Ovary (tissue), 7 donors: ENCODE measurements at regions not wholly inside any gene's neighbourhood (a gene's known extent, or its start where the extent isn't known, plus 50 kb on each side); places are given as distances from the start of the nearest gene placed in this dataset.

Source experiments
- DNase-seq, 5 donors: peaks; one replicate each; pipeline ENCODE4 v3.0.0-alpha.2; 2019 to 2020
- H3K27ac ChIP-seq, 2 donors: fragments of 200-600 bp; one replicate each; pipeline versions ENCODE4 v1.5.1 to v1.8.0; 2019 to 2022
- H3K27me3 ChIP-seq: fragments of 200-600 bp; one replicate; pipeline ENCODE4 v1.8.0; 2022
- H3K36me3 ChIP-seq: fragments of 200-600 bp; sonication (generic); one replicate; pipeline ENCODE4 v1.5.1; 2019
- H3K4me1 ChIP-seq: one replicate; pipeline ENCODE4 v1.8.1; 2013; ENCODE audit warnings: mild to moderate bottlenecking, moderate library complexity; ENCODE audit not compliant: insufficient read depth
- H3K4me3 ChIP-seq: fragments of 200-600 bp; sonication (generic); one replicate; pipeline ENCODE4 v1.5.1; 2017
- H3K9me3 ChIP-seq, 2 donors: fragments of 200-600 bp in 1 of 2; sonication (generic) in 1 of 2; one replicate each; pipeline versions ENCODE4 v1.5.1 to v1.8.1; 2013 to 2019; ENCODE audit warnings: mild to moderate bottlenecking in 1 of 2, moderate library complexity in 1 of 2
- CTCF ChIP-seq, 3 donors: fragments of 450-650 bp in 2 of 3; fragments of 200-600 bp in 1 of 3; IDR thresholded peaks; one replicate each; pipeline versions ENCODE4 v1.5.1 to v1.8.0; 2016 to 2022; ENCODE audit warnings: antibody characterized with exemption in 3 of 3, mild to moderate bottlenecking in 1 of 3
- EP300 ChIP-seq: sonication (generic); formaldehyde crosslinking; IDR thresholded peaks from one replicate; pipeline ENCODE4 v1.6.1; 2017; ENCODE audit warnings: antibody characterized with exemption
- POLR2A ChIP-seq: fragments of 450-650 bp; IDR thresholded peaks from one replicate; pipeline ENCODE4 v1.6.1; 2017; ENCODE audit warnings: antibody characterized with exemption, mild to moderate bottlenecking, moderate library complexity
- WGBS, 3 donors: extraction: QIAGEN DNeasy Blood & Tissue Kit in 1 of 3; methylation state at CpG; one replicate each; pipeline versions ENCODE4 v1.1.5 to v1.1.7; 2013 to 2017; 5-methylcytosine and 5-hydroxymethylcytosine counted together
- intact Hi-C, 4 donors: fragments of 100-400 bp; cut with DNase I; formaldehyde crosslinking; loops; one replicate each; pipeline versions ENCODE4 v1.11.0 to v1.15.1; 2022 to 2023
- donor health status: DM: no; HTN: no; CAD: no; lungs with moderate emphysema.
- donor health status: DM: no; HTN: no; CAD: no.
- donor health status: Bipolar disorder and iron deficiency.
- donor health status: DM: no; HTN: no; CAD: no.
- donor health status: DM: yes; HTN: yes; CAD: no.

DNA sequence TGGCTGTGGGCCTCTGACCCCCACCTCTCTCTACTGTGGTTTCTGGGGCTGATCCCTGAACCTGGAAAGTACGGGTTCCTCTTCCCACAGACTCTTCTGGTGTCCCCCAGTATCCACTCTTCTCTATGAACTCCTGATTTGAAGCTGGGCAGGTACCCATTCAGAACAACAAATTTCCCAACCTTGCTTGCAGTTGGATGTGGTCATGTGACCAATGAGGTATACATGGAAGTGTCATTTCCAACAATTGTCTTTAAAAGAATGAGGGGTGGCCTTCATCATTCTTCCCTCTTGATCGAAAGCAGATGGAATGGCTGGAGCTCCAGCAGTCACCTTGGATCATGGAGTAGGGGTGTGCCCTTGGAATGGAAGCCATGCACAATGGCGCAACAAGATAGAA lies 128.0 kb upstream of the MLN start:
- no peak for DNase-seq
- peaks cover 2% of the 10 kb centered on the region for H3K4me1 ChIP-seq
- intact Hi-C loops: no loop called here
- H3K27ac ChIP-seq: no peak overlapping the region
- no peak overlapping the region for H3K4me3 ChIP-seq
- H3K27me3 ChIP-seq: no peaks in the 10 kb centered on the region
- 93 to 95% (median 94%) methylated on average over 3 of the region's 3 CpGs for WGBS, 3 donors
- no peaks in the 10 kb centered on the region for H3K9me3 ChIP-seq
- no peaks in the 10 kb centered on the region for H3K36me3 ChIP-seq
- TF ChIP-seq POLR2A: no peak
- no peak for TF ChIP-seq CTCF (IDR thresholded peaks at IDR 0.05)
- TF ChIP-seq EP300: no peak

- Histone ChIP-seq H3K27me3 (no peaks in the 10 kb centered on the region), H3K4me1 (peaks cover 13% of the 10 kb centered on the region), H3K4me3 (no peak overlapping the region), H3K9me3 (no peaks in the 10 kb centered on the region), H3K27ac (no peak overlapping the region), H3K36me3 (no peaks in the 10 kb centered on the region)
- intact Hi-C loops: no loop called here
- 31 to 43% (median 31%) methylated on average over 9 of the region's 9 CpGs for WGBS, 3 donors
- no peak for TF ChIP-seq POLR2A
- TF ChIP-seq EP300: no peak
- no peak for TF ChIP-seq CTCF (IDR thresholded peaks at IDR 0.05)
- peak; percentile 34 to 76 (median 65) for DNase-seq
Measured at GRCh38 chr6:33929575-33930288, 125.9 kb upstream of the MLN start.

DNA sequence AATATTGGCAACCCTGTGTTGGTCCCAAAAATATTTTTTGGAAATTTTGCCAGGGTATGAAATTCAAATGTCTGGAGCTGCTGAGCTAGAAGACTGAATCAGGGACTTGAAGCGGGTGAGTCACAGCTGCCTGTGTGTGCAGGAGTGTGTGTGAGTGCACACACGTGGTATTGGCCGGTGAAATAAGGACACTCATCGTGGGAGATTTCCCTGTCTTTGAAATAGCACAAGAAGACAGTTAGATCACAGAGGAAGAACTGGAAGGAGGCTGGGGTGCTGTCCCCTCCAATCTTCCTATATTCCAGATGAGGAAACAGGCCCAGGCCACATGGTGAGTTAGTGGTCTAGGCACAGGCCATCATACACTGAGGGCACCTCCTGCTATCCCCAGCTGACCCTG lies 123.8 kb upstream of the MLN start:
- Histone ChIP-seq H3K9me3 (no peaks in the 10 kb centered on the region), H3K36me3 (no peaks in the 10 kb centered on the region), H3K4me3 (no peak overlapping the region), H3K27me3 (no peaks in the 10 kb centered on the region), H3K27ac (no peak overlapping the region), H3K4me1 (peaks cover 16% of the 10 kb centered on the region)
- WGBS, 3 donors: 17 to 18% (median 18%) methylated on average over 4 of the region's 4 CpGs
- peak in 2 of 5 donors; percentile 24 to 27 for DNase-seq
- intact Hi-C loops: no loop called here
- no peak for TF ChIP-seq EP300
- TF ChIP-seq CTCF (IDR thresholded peaks at IDR 0.05): no peak
- no peak for TF ChIP-seq POLR2A

DNA sequence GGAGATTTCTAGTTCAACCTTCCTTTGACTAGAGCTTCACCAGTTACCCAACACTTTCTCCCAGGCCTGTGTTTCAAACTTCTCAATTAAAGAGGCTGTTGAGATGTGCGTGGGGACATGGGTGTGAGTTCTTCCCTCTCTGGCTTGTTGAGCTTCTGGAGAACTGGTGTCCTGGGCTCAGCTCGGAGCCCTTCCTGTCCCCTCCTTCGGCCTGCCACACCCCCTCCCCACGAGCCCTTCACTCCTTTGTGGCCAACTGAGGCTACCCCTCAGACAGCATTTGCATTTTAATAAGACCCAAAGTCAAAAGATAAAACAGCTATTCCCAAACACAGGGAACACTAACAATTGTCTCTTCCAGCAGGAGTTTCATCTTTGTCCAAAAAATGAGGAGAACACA lies 123.3 kb upstream of the MLN start:
- H3K36me3 ChIP-seq: no peaks in the 10 kb centered on the region
- TF ChIP-seq CTCF (IDR thresholded peaks at IDR 0.05) (no peak), EP300 (no peak)
- H3K4me1 ChIP-seq: peaks cover 16% of the 10 kb centered on the region
- intact Hi-C loops: no loop called here
- no peak overlapping the region for H3K27ac ChIP-seq
- no peak for DNase-seq
- H3K27me3 ChIP-seq: no peaks in the 10 kb centered on the region
- no peak overlapping the region for H3K4me3 ChIP-seq
- 33 to 40% (median 39%) methylated on average over 4 of the region's 4 CpGs for WGBS, 3 donors
- no peaks in the 10 kb centered on the region for H3K9me3 ChIP-seq
